Trophoblast cell (in vitro differentiated cells and primary cell): ENCODE measurements at regions not wholly inside any gene's neighbourhood (a gene's known extent, or its start where the extent isn't known, plus 50 kb on each side); places are given as distances from the start of the nearest gene placed in this dataset.
"Not testable (repeated sequence)": the region's sequence is repeated elsewhere in the genome, so short reads cannot be mapped to it uniquely, and the experiment has no call there.

Experiments
- DNase-seq, 2 donors: peaks; one replicate each; pipeline ENCODE4 v3.0.0-alpha.2; 2016
- H2AFZ ChIP-seq: 2 replicates; pipeline ENCODE4 v1.6.1; 2013; ENCODE audit warnings: low read length, moderate library complexity, mild to moderate bottlenecking; ENCODE audit not compliant: insufficient read depth, poor library complexity
- H2AK5ac ChIP-seq: 2 replicates; pipeline ENCODE4 v1.6.1; 2013; ENCODE audit warnings: mild to moderate bottlenecking, low read length
- H2BK120ac ChIP-seq: 2 replicates; pipeline ENCODE4 v1.6.1; 2013; ENCODE audit warnings: low read length, mild to moderate bottlenecking, moderate library complexity; ENCODE audit not compliant: insufficient read depth, poor library complexity
- H2BK12ac ChIP-seq: 2 replicates; pipeline ENCODE4 v1.6.1; 2013; ENCODE audit warnings: mild to moderate bottlenecking, low read length, moderate library complexity
- H2BK5ac ChIP-seq: 2 replicates; pipeline ENCODE4 v1.6.1; 2013; ENCODE audit warnings: low read length, low read depth, moderate library complexity, mild to moderate bottlenecking; ENCODE audit not compliant: poor library complexity
- H3K14ac ChIP-seq: 2 replicates; pipeline ENCODE4 v1.6.1; 2013; ENCODE audit warnings: mild to moderate bottlenecking, low read length
- H3K18ac ChIP-seq: 2 replicates; pipeline ENCODE4 v1.6.1; 2013; ENCODE audit warnings: mild to moderate bottlenecking, low read length
- H3K23ac ChIP-seq: 2 replicates; pipeline ENCODE4 v1.6.1; 2013; ENCODE audit warnings: low read length
- H3K27ac ChIP-seq: 2 replicates; pipeline ENCODE4 v1.5.1; 2013; ENCODE audit warnings: low read depth, mild to moderate bottlenecking, inconsistent platforms, low read length, moderate library complexity
- H3K27me3 ChIP-seq: 2 replicates; pipeline ENCODE4 v1.6.1; 2013; ENCODE audit warnings: inconsistent platforms, mild to moderate bottlenecking, low read length, moderate library complexity; ENCODE audit not compliant: insufficient read depth
- H3K36me3 ChIP-seq, 2 experiments: 1 replicate in 1 of 2; 2 replicates in 1 of 2; pipeline ENCODE4 v1.6.1; 2013; ENCODE audit warnings: low read length in 2 of 2, mild to moderate bottlenecking in 2 of 2, moderate library complexity in 1 of 2; ENCODE audit not compliant: insufficient read depth in 2 of 2, control insufficient read depth in 1 of 2
- H3K4ac ChIP-seq: 2 replicates; pipeline ENCODE4 v1.6.1; 2013; ENCODE audit warnings: low read depth, mild to moderate bottlenecking, low read length, moderate library complexity
- H3K4me1 ChIP-seq, 2 experiments: 1 replicate in 1 of 2; 2 replicates in 1 of 2; pipeline ENCODE4 v1.6.1; 2013; ENCODE audit warnings: low read length in 2 of 2, mild to moderate bottlenecking in 2 of 2, moderate library complexity in 1 of 2; ENCODE audit not compliant: insufficient read depth in 2 of 2, control insufficient read depth in 1 of 2
- H3K4me2 ChIP-seq: 2 replicates; pipeline ENCODE4 v1.6.1; 2013; ENCODE audit warnings: inconsistent platforms, mild to moderate bottlenecking, low read length, moderate library complexity
- H3K4me3 ChIP-seq: 2 replicates; pipeline ENCODE4 v1.5.1; 2013; ENCODE audit warnings: mild to moderate bottlenecking, low read depth, low read length, inconsistent platforms
- H3K79me1 ChIP-seq: one replicate; pipeline ENCODE4 v1.6.1; 2013; ENCODE audit warnings: low read length
- H3K79me2 ChIP-seq: 2 replicates; pipeline ENCODE4 v1.6.1; 2013; ENCODE audit warnings: low read length, mild to moderate bottlenecking; ENCODE audit not compliant: control insufficient read depth, insufficient read depth, poor library complexity
- H3K9ac ChIP-seq: 2 replicates; pipeline ENCODE4 v1.6.1; 2013; ENCODE audit warnings: mild to moderate bottlenecking, low read length
- H3K9me3 ChIP-seq: 2 replicates; pipeline ENCODE4 v1.6.1; 2013; ENCODE audit warnings: low read depth, mild to moderate bottlenecking, control low read depth, inconsistent platforms, low read length; ENCODE audit not compliant: insufficient read depth
- H4K12ac ChIP-seq: 2 replicates; pipeline ENCODE4 v1.6.1; 2013; ENCODE audit warnings: low read depth, mild to moderate bottlenecking, low read length, moderate library complexity
- H4K8ac ChIP-seq: 2 replicates; pipeline ENCODE4 v1.6.1; 2013; ENCODE audit warnings: low read depth, mild to moderate bottlenecking, low read length, moderate library complexity
- H4K91ac ChIP-seq: one replicate; pipeline ENCODE4 v1.6.1; 2013; ENCODE audit warnings: low read depth, mild to moderate bottlenecking, low read length, moderate library complexity
- WGBS: extraction: QIAGEN DNeasy Blood & Tissue Kit; methylation state at CpG from one replicate; pipeline ENCODE4 v1.1.7; 2013; ENCODE audit warnings: missing lambda C conversion rate; ENCODE audit not compliant: insufficient read length, insufficient coverage; ENCODE audit errors: extremely low coverage; 5-methylcytosine and 5-hydroxymethylcytosine counted together

DNA sequence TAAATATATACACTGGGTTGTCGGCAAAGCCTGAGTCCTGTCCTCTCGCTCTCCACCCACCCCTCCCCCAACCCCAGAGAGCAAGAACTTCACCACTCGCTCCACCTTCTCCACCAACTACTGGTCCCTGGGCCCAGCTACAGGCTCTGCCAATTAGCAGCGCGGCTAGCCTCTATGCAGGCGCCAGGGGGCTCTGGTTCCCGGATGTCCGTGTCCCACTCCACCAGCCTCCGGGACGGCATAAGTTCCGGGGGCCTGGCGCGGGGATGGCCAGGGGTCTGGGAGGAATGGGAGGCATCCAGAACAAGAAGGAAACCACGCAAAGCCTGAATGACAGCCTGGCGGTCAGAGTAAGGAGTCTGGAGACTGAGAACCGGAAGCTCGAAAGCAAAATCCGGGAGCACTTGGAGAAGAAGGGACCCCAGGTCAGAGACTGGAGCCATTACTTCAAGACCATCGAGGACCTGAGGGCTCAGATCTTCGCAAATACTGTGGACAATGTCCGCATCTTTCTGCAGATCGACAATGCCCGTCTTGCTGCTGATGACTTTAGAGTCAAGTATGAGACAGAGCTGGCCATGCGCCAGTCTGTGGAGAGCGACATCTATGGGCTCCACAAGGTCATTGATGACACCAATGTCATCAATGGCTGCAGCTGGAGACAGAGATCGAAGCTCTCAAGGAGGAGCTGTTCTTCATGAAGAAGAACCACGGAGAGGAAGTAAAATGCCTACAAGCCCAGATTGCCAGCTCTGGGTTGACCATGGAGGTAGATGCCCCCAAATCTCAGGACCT lies 224.3 kb upstream of the ID4 start:
- H3K27me3 ChIP-seq, H3K4me3 ChIP-seq, H3K9me3 ChIP-seq, H3K23ac ChIP-seq, H3K18ac ChIP-seq, H3K27ac ChIP-seq, H2AFZ ChIP-seq, H4K91ac ChIP-seq, H2BK12ac ChIP-seq, H4K8ac ChIP-seq, H3K79me1 ChIP-seq, H3K79me2 ChIP-seq, H4K12ac ChIP-seq, H3K14ac ChIP-seq, H3K4me1 ChIP-seq, DNase-seq, H2BK120ac ChIP-seq, H3K4ac ChIP-seq, H3K9ac ChIP-seq, H3K4me2 ChIP-seq, H3K36me3 ChIP-seq, H2AK5ac ChIP-seq, H2BK5ac ChIP-seq: not testable (repeated sequence)
- WGBS = no CpG with 5 or more reads among the region's 27 CpGs

GRCh38 chr6:19613678-19614077 lies 223.5 kb upstream of the ID4 start:
- WGBS = no CpG with 5 or more reads among the region's 5 CpGs
- H3K14ac ChIP-seq = no peak overlapping the region
- H2BK12ac ChIP-seq = no peak overlapping the region
- no peaks in the 10 kb centered on the region for H3K79me1 ChIP-seq
- no peak overlapping the region for H3K18ac ChIP-seq
- no peak overlapping the region for H3K23ac ChIP-seq
- H3K27me3 ChIP-seq = no peaks in the 10 kb centered on the region
- no peaks in the 10 kb centered on the region for H3K36me3 ChIP-seq
- no peak overlapping the region for H2AFZ ChIP-seq
- H2BK120ac ChIP-seq = no peak overlapping the region
- H3K4me3 ChIP-seq = no peak overlapping the region
- no peaks in the 10 kb centered on the region for H3K79me2 ChIP-seq
- H4K8ac ChIP-seq = no peak overlapping the region
- no peak overlapping the region for H3K4ac ChIP-seq
- H3K9me3 ChIP-seq = peaks cover 5% of the 10 kb centered on the region
- H4K91ac ChIP-seq = no peak overlapping the region
- no peak overlapping the region for H3K9ac ChIP-seq
- H2BK5ac ChIP-seq = no peak overlapping the region
- no peak overlapping the region for H2AK5ac ChIP-seq
- no peak overlapping the region for H3K4me2 ChIP-seq
- H3K27ac ChIP-seq = no peak overlapping the region
- no peak for DNase-seq
- no peaks in the 10 kb centered on the region for H3K4me1 ChIP-seq
- no peak overlapping the region for H4K12ac ChIP-seq

GRCh38 chr6:19616022-19616421 lies 221.1 kb upstream of the ID4 start:
- no peak overlapping the region for H3K4me3 ChIP-seq
- H3K9me3 ChIP-seq = peaks cover 5% of the 10 kb centered on the region
- no peak overlapping the region for H2BK12ac ChIP-seq
- H2AFZ ChIP-seq = no peak overlapping the region
- no peaks in the 10 kb centered on the region for H3K27me3 ChIP-seq
- no peak overlapping the region for H2BK5ac ChIP-seq
- no peak overlapping the region for H3K18ac ChIP-seq
- no peak overlapping the region for H3K4ac ChIP-seq
- H3K14ac ChIP-seq = no peak overlapping the region
- H3K36me3 ChIP-seq = no peaks in the 10 kb centered on the region
- H3K4me2 ChIP-seq = no peak overlapping the region
- H4K91ac ChIP-seq = no peak overlapping the region
- H3K79me2 ChIP-seq = no peaks in the 10 kb centered on the region
- no peak overlapping the region for H2BK120ac ChIP-seq
- H4K8ac ChIP-seq = no peak overlapping the region
- H3K27ac ChIP-seq = no peak overlapping the region
- H2AK5ac ChIP-seq = no peak overlapping the region
- no peak overlapping the region for H3K9ac ChIP-seq
- H3K79me1 ChIP-seq = no peaks in the 10 kb centered on the region
- DNase-seq = no peak
- H3K23ac ChIP-seq = no peak overlapping the region
- no peaks in the 10 kb centered on the region for H3K4me1 ChIP-seq
- no peak overlapping the region for H4K12ac ChIP-seq

DNA sequence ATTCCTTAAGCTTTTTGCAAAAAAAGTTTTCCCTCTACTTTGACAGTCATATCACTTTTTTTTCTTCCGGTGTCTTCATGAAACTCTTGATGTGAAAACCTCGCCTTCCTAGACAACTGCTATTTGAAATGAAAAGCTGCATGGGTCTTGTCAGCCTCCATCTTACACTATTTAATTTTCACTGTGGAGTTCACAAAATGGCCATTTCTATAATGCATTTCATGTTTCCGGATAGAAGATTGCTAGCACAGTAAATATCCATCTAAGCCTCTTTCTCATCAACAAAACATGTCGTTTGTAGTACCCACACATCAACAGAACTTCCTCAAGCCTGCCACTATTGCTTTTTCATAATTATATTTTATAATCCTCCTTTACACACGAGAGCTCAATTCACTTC lies 204.9 kb upstream of the ID4 start:
- no peaks in the 10 kb centered on the region for H3K79me1 ChIP-seq
- no peak overlapping the region for H3K4me3 ChIP-seq
- no peak overlapping the region for H3K4me2 ChIP-seq
- H2AFZ ChIP-seq = no peak overlapping the region
- H3K4me1 ChIP-seq = no peaks in the 10 kb centered on the region
- no peak overlapping the region for H3K18ac ChIP-seq
- no peak overlapping the region for H4K12ac ChIP-seq
- 100% methylated on average over 1 of the region's 5 CpGs for WGBS
- no peak overlapping the region for H3K27ac ChIP-seq
- no peak overlapping the region for H3K14ac ChIP-seq
- no peak overlapping the region for H2AK5ac ChIP-seq
- H3K9ac ChIP-seq = no peak overlapping the region
- H2BK5ac ChIP-seq = no peak overlapping the region
- no peak overlapping the region for H2BK12ac ChIP-seq
- H3K9me3 ChIP-seq = no peaks in the 10 kb centered on the region
- no peaks in the 10 kb centered on the region for H3K27me3 ChIP-seq
- H3K23ac ChIP-seq = no peak overlapping the region
- H4K8ac ChIP-seq = no peak overlapping the region
- H2BK120ac ChIP-seq = no peak overlapping the region
- no peaks in the 10 kb centered on the region for H3K36me3 ChIP-seq
- no peak overlapping the region for H3K4ac ChIP-seq
- H3K79me2 ChIP-seq = no peaks in the 10 kb centered on the region
- no peak for DNase-seq
- H4K91ac ChIP-seq = no peak overlapping the region
